Dendritic cell treated with granulocyte-macrophage colony-stimulating factor and Interleukin-4, amounts not matched to agents 40 ng/mL and 50 ng/mL, for 4 days (primary cell): ENCODE measurements at regions not wholly inside any gene's neighbourhood (a gene's known extent, or its start where the extent isn't known, plus 50 kb on each side); places are given as distances from the start of the nearest gene placed in this dataset.
"Not testable (repeated sequence)": the region's sequence is repeated elsewhere in the genome, so short reads cannot be mapped to it uniquely, and the experiment has no call there.

Experiments
- H3K27ac Mint-ChIP-seq: one replicate; pipeline ENCODE4 v1.8.0; 2022; ENCODE audit warnings: mild to moderate bottlenecking, mixed read lengths
- H3K27me3 Mint-ChIP-seq: one replicate; pipeline ENCODE4 v1.8.0; 2022; ENCODE audit warnings: mild to moderate bottlenecking, mixed read lengths
- H3K36me3 Mint-ChIP-seq: one replicate; pipeline ENCODE4 v1.8.0; 2022; ENCODE audit warnings: low read depth, mixed read lengths
- H3K4me1 Mint-ChIP-seq: one replicate; pipeline ENCODE4 v1.8.0; 2022; ENCODE audit warnings: low read depth, mixed read lengths
- H3K4me3 Mint-ChIP-seq: one replicate; pipeline ENCODE4 v1.8.0; 2022; ENCODE audit warnings: mild to moderate bottlenecking, moderate library complexity, mixed read lengths
- H3K9me3 Mint-ChIP-seq: one replicate; pipeline ENCODE4 v1.8.0; 2022; ENCODE audit warnings: mixed read lengths
- intact Hi-C: fragments of 100-400 bp; cut with micrococcal nuclease; formaldehyde crosslinking; loops from one replicate; pipeline ENCODE4 v1.15.0; 2022

GRCh38 chr11:97754976-97755375 is 1265.8 kb upstream of the CNTN5 start:
- H3K27ac Mint-ChIP-seq = no peak overlapping the region
- no peak overlapping the region for H3K4me3 Mint-ChIP-seq
- intact Hi-C loops = no loop called here
- no peaks in the 10 kb centered on the region for H3K4me1 Mint-ChIP-seq
- no peaks in the 10 kb centered on the region for H3K36me3 Mint-ChIP-seq
- no peaks in the 10 kb centered on the region for H3K27me3 Mint-ChIP-seq
- H3K9me3 Mint-ChIP-seq = peaks cover 51% of the 10 kb centered on the region

GRCh38 chr11:97756571-97757335 is 1264.0 kb upstream of the CNTN5 start:
- H3K27ac Mint-ChIP-seq = no peak overlapping the region
- H3K27me3 Mint-ChIP-seq = no peaks in the 10 kb centered on the region
- H3K36me3 Mint-ChIP-seq = no peaks in the 10 kb centered on the region
- intact Hi-C loops = no loop called here
- no peak overlapping the region for H3K4me3 Mint-ChIP-seq
- no peaks in the 10 kb centered on the region for H3K4me1 Mint-ChIP-seq
- H3K9me3 Mint-ChIP-seq = peaks cover 45% of the 10 kb centered on the region

- Mint-ChIP-seq H3K9me3 (peaks cover 15% of the 10 kb centered on the region), H3K4me3 (no peak overlapping the region), H3K36me3 (no peaks in the 10 kb centered on the region), H3K27me3 (no peaks in the 10 kb centered on the region), H3K27ac (no peak overlapping the region), H3K4me1 (no peaks in the 10 kb centered on the region)
- intact Hi-C loops = no loop called here
These were observed 1259.6 kb upstream of the CNTN5 start for GRCh38 chr11:97761175-97761574.

- no peaks in the 10 kb centered on the region for H3K36me3 Mint-ChIP-seq
- intact Hi-C loops = no loop called here
- no peaks in the 10 kb centered on the region for H3K27me3 Mint-ChIP-seq
- no peak overlapping the region for H3K27ac Mint-ChIP-seq
- no peaks in the 10 kb centered on the region for H3K4me1 Mint-ChIP-seq
- H3K4me3 Mint-ChIP-seq = no peak overlapping the region
- H3K9me3 Mint-ChIP-seq = peaks cover 9% of the 10 kb centered on the region
These were observed 1256.6 kb upstream of the CNTN5 start for GRCh38 chr11:97764193-97764592.

- no peaks in the 10 kb centered on the region for H3K4me1 Mint-ChIP-seq
- peaks cover 9% of the 10 kb centered on the region for H3K9me3 Mint-ChIP-seq
- intact Hi-C loops = no loop called here
- no peaks in the 10 kb centered on the region for H3K27me3 Mint-ChIP-seq
- H3K4me3 Mint-ChIP-seq = no peak overlapping the region
- H3K36me3 Mint-ChIP-seq = no peaks in the 10 kb centered on the region
- no peak overlapping the region for H3K27ac Mint-ChIP-seq
These were observed 1256.1 kb upstream of the CNTN5 start for GRCh38 chr11:97764605-97765004.

- H3K4me1 Mint-ChIP-seq = no peaks in the 10 kb centered on the region
- H3K27ac Mint-ChIP-seq = no peak overlapping the region
- H3K36me3 Mint-ChIP-seq = no peaks in the 10 kb centered on the region
- intact Hi-C loops = no loop called here
- H3K27me3 Mint-ChIP-seq = no peaks in the 10 kb centered on the region
- no peak overlapping the region for H3K4me3 Mint-ChIP-seq
- peaks cover 19% of the 10 kb centered on the region for H3K9me3 Mint-ChIP-seq
These were observed 1250.2 kb upstream of the CNTN5 start for GRCh38 chr11:97770570-97770969.

- Mint-ChIP-seq H3K36me3 (no peaks in the 10 kb centered on the region), H3K9me3 (peaks cover 36% of the 10 kb centered on the region), H3K4me1 (no peaks in the 10 kb centered on the region), H3K4me3 (no peak overlapping the region), H3K27ac (no peak overlapping the region), H3K27me3 (no peaks in the 10 kb centered on the region)
- intact Hi-C loops = no loop called here
These were observed 1248.0 kb upstream of the CNTN5 start for GRCh38 chr11:97772705-97773104.

GRCh38 chr11:97784388-97784787 is 1236.4 kb upstream of the CNTN5 start:
- H3K4me3 Mint-ChIP-seq, H3K27ac Mint-ChIP-seq, H3K4me1 Mint-ChIP-seq, H3K27me3 Mint-ChIP-seq, H3K36me3 Mint-ChIP-seq, intact Hi-C loops: not testable (repeated sequence)
- H3K9me3 Mint-ChIP-seq = peaks cover 76% of the 10 kb centered on the region

GRCh38 chr11:97786961-97787360 is 1233.8 kb upstream of the CNTN5 start:
- Mint-ChIP-seq H3K9me3 (peaks cover 86% of the 10 kb centered on the region), H3K27ac (no peak overlapping the region), H3K36me3 (no peaks in the 10 kb centered on the region), H3K27me3 (no peaks in the 10 kb centered on the region), H3K4me3 (no peak overlapping the region), H3K4me1 (no peaks in the 10 kb centered on the region)
- intact Hi-C loops = no loop called here

- intact Hi-C loops = no loop called here
- no peaks in the 10 kb centered on the region for H3K36me3 Mint-ChIP-seq
- H3K27ac Mint-ChIP-seq = no peak overlapping the region
- H3K4me1 Mint-ChIP-seq = no peaks in the 10 kb centered on the region
- H3K9me3 Mint-ChIP-seq = peaks cover 45% of the 10 kb centered on the region
- no peak overlapping the region for H3K4me3 Mint-ChIP-seq
- H3K27me3 Mint-ChIP-seq = no peaks in the 10 kb centered on the region
These were observed 1225.9 kb upstream of the CNTN5 start for GRCh38 chr11:97794876-97795275.

GRCh38 chr11:97800891-97801290 is 1219.9 kb upstream of the CNTN5 start:
- no peaks in the 10 kb centered on the region for H3K27me3 Mint-ChIP-seq
- H3K9me3 Mint-ChIP-seq = peaks cover 14% of the 10 kb centered on the region
- H3K27ac Mint-ChIP-seq = no peak overlapping the region
- no peak overlapping the region for H3K4me3 Mint-ChIP-seq
- intact Hi-C loops = no loop called here
- H3K4me1 Mint-ChIP-seq = no peaks in the 10 kb centered on the region
- H3K36me3 Mint-ChIP-seq = no peaks in the 10 kb centered on the region

- intact Hi-C loops = no loop called here
- no peak overlapping the region for H3K4me3 Mint-ChIP-seq
- no peaks in the 10 kb centered on the region for H3K36me3 Mint-ChIP-seq
- H3K4me1 Mint-ChIP-seq = no peaks in the 10 kb centered on the region
- H3K9me3 Mint-ChIP-seq = peaks cover 50% of the 10 kb centered on the region
- H3K27me3 Mint-ChIP-seq = no peaks in the 10 kb centered on the region
- no peak overlapping the region for H3K27ac Mint-ChIP-seq
These were observed 1206.3 kb upstream of the CNTN5 start for GRCh38 chr11:97814325-97814959.

- intact Hi-C loops = no loop called here
- Mint-ChIP-seq H3K36me3 (no peaks in the 10 kb centered on the region), H3K27ac (no peak overlapping the region), H3K9me3 (peaks cover 46% of the 10 kb centered on the region), H3K4me3 (no peak overlapping the region), H3K4me1 (no peaks in the 10 kb centered on the region), H3K27me3 (no peaks in the 10 kb centered on the region)
These were observed 1205.1 kb upstream of the CNTN5 start for GRCh38 chr11:97815667-97816066.

GRCh38 chr11:97832451-97832850 is 1188.3 kb upstream of the CNTN5 start:
- intact Hi-C loops = no loop called here
- Mint-ChIP-seq H3K4me3 (no peak overlapping the region), H3K36me3 (no peaks in the 10 kb centered on the region), H3K27ac (no peak overlapping the region), H3K27me3 (no peaks in the 10 kb centered on the region), H3K9me3 (peaks cover 30% of the 10 kb centered on the region), H3K4me1 (no peaks in the 10 kb centered on the region)

GRCh38 chr11:97833412-97833811 is 1187.3 kb upstream of the CNTN5 start:
- H3K36me3 Mint-ChIP-seq = no peaks in the 10 kb centered on the region
- peaks cover 30% of the 10 kb centered on the region for H3K9me3 Mint-ChIP-seq
- H3K27me3 Mint-ChIP-seq = no peaks in the 10 kb centered on the region
- no peak overlapping the region for H3K27ac Mint-ChIP-seq
- intact Hi-C loops = no loop called here
- H3K4me3 Mint-ChIP-seq = no peak overlapping the region
- H3K4me1 Mint-ChIP-seq = no peaks in the 10 kb centered on the region
